SIG-M5 (cell line): ENCODE measurements at regions not wholly inside any gene's neighbourhood (a gene's known extent, or its start where the extent isn't known, plus 50 kb on each side); places are given as distances from the start of the nearest gene placed in this dataset.

Source experiments
- DNase-seq: peaks from one replicate; lab custom pipeline; 2025; lab: John Stamatoyannopoulos, UW

- no peak for DNase-seq
These were observed 241.1 kb upstream of the TSHZ2 start for GRCh38 chr20:52731093-52731492.

DNA sequence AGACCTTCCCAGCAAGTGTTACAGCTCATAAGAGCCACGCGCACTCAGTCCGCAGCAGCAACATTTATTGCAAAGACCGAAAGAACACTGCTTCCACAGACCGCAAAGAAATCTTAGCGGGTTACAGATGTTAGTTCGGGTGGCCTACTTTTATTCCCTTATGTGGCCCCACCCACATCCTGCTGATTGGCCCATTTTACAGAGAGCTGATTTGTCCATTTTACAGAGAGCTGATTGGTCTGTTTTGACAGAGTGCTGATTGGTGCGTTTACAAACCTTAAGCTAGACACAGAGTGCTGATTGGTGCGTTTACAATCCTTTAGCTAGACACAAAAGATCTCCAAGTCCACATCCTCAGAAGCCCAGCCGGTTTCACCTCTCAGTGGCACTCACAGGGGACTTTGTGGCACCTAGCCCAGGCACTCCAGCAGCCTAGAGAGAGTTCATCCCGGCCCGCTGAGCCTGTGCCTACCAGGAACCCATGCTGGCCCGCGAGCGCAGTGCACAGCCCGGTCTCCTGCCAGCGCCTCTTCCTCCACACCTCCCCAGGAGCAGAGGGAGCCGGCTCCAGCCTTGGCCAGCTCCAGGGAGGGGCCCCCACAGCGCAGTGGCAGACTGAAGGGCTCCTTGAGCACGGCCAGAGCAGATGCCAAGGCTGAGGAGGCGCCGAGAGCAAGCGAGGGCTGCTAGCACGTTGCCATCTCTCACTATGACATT is 244.3 kb upstream of the TSHZ2 start:
- DNase-seq = no peak

DNA sequence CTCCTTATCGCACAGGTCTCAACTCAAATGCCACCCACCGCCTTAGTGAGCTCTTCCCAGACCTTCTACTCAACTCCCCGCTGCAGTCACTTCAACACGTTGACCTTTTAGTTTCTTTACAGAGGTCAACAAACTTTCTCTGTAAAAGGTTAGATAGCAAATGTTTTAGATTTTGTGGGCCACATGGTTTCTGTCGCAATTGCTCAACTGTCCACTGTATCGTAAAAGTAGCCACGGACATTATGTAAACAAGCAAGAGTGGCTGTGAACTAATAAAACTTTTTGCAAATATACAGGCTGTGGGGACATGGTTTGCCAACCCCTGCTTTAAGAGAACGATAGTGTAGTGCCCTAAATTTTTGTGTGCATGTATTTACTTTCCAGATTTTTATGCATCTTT is 247.6 kb upstream of the TSHZ2 start:
- DNase-seq = no peak

- no peak for DNase-seq
These were observed 249.1 kb upstream of the TSHZ2 start for GRCh38 chr20:52722926-52723688.

- no peak for DNase-seq
These were observed 264.0 kb upstream of the TSHZ2 start for GRCh38 chr20:52708137-52708536.

DNA sequence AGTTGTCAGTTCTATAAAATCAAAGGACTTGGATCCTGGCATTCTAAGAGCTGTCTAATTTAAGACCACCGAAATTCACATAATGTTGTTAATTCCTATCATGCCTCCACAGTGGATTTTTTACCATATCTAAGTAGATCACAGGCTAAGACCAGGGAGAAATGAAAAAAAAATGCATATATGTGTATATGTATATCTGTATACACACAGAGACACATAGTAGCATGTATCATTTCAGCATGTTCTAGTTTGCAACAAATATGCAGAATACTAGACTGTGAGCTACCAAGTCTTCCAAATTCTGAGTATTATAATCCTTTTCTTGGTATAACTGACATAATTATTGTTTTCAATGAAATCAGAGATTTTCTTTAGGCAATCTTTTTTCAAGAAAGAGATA is 267.6 kb upstream of the TSHZ2 start:
- no peak for DNase-seq

GRCh38 chr20:52688345-52688744 is 283.8 kb upstream of the TSHZ2 start:
- DNase-seq = no peak

GRCh38 chr20:52684905-52685304 is 287.3 kb upstream of the TSHZ2 start:
- DNase-seq = no peak

DNA sequence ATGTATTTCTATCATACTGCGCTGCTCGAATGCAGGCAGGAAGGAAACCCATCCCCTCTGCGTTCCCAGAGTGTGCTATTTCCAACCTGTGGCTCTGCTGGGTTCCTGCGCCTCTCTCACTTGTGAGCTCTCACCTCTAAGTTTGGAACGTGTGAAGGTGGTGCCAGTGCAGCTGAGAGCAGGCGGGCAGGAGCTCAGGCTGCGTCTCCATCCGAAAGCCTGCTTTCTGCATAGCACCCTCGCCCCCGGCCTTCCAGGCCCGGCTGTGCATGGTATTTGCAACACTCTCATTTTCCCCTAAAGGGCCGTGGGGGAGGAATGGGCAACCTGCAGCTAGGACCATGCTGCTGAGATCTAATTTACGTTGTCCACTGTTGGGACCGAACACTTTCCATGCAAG is 288.0 kb upstream of the TSHZ2 start:
- no peak for DNase-seq

DNA sequence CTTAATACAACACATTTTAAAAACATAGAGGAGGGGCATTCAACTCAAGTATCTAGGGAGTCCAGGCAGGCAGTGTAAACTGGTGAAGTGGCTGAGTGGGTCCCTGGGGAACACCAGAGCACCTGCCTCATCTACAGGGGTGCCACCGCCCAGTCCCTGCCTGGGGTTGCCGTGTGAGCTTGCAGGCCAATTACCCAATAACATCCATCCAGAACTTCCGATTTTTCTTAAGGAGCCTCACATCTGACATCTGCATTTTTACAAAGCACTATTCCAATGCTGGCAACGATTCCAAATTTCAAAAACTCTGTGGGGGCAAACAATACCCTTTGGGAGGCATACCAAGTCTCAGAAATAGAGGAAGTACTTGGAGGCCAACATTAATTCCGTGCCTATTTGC is 288.4 kb upstream of the TSHZ2 start:
- DNase-seq = no peak

- no peak for DNase-seq
These were observed 289.9 kb upstream of the TSHZ2 start for GRCh38 chr20:52682237-52682636.

DNA sequence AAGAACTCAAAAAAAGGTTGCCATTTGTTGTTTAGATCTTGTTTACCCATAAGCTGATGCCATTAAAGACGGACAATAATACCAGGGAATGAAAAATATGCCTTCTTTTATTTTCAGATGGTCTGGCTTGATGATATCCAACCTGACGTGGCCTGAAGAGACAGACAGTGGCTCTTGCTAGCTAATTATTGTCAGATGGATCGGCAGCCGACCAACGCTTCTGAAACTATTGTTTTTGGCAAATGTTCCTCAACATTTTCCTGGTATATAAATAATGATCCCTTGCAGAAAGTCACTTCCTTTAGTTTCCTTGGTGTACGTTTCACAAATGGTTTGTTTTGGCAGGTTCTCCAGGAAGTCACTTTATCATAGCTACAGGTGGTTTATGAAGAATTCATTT is 290.9 kb upstream of the TSHZ2 start:
- no peak for DNase-seq

DNA sequence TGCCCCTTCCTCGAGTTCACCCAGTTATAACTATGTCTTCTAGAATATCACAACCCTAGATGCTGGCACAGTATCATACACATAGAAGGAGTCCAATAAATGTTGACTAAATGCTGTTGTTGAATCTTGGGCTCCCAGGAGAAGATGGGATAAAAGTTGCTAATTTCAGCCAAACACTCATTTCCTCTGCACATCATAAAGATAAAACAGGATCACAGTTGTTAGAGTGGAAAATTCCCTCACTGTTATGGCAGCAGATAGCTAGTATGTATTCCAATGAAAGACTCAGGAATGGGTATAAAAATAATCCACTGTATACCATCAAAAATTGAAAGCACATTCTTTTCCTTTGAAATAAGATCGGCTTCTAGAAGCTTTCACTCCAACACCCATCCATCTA is 294.9 kb upstream of the TSHZ2 start:
- DNase-seq = no peak

DNA sequence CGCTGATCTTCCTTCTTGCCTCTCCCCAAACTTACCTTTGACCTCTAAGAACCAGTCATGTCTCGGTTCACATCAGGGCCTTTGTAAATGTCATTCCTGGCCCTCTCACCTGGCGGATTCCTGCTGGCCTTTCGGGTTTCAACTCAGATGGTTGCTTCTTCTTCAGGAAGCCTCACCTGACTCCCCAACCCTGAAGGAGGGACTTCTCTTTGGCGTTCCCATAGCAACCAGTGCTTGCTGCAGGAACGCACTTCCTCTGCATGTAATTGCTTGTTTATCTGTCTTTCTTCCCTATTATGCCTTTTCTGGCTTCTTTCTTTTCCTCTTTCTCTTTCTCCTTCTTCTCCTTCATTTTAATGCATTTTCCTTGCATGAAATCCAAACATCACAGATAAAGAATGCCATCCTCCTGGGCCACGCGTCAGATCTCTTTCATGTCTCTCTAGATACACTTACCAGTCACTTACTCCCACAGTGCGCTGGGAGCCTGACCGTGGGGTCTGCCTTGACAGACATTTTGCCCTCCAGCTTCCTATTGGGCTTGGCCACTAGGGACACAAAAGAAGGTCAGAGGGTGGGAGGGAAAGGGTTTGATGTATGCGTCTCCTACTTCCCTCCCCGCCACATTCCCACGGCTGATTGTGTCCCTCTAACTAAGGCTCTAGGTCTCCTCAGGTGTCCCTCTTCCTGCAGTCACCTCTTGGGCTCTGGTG is 295.7 kb upstream of the TSHZ2 start:
- DNase-seq = no peak

DNA sequence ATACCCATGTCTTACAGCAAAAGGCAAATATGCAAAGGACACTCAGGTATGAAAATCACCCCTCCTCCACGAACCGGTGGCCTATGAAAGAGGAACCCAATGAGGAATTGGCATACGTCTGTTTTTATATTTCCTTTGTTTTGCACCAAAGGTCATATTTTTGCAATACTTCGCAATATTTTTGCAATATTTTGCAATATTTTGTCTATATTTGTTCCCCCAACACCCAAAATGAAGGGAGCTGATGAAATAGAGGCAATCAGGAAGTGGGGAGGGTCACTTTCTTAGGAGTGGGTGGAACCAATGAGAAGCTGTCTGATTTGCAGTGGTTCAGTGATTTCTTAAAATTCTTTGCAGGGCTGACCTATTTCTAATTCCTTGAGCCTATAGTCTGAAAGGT is 296.8 kb upstream of the TSHZ2 start:
- no peak for DNase-seq

GRCh38 chr20:52668626-52669025 is 303.5 kb upstream of the TSHZ2 start:
- DNase-seq = no peak

DNA sequence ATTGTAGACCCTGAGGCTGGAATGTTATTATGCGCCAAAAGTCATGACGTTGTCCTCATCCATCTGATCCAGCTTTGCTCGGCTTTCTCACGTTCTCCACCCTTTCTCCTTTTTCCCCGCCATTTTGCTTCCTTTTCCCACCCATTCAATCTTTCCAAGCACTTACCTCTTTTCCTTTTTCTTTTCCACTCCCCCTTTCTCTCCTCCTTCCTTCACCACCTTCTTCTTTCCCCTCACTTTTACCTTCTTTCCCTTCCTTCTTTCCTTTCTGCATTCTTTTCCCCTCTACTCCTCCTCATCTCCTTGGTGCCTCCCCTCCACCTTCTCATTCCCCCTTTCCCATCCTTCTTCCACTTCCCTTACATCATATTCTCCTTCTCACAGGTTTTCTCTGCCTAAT is 304.8 kb upstream of the TSHZ2 start:
- no peak for DNase-seq

DNA sequence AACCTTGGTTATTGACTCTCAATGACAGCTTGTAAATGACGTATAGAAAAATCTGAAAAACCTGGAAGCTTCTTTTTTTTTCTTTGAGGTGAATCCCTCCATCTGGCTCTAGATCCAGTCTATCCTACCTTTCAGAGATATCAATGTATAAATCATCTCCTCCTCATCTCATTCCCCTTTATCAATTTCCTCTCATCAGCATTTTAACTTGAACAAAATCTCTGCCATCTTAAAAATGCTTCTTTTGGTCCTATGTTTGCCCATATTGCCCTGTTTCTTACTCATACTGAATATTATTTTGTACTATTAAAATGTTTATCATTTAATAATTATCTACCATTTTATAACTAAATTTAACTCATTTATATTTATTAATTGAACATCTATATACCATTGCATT is 306.7 kb upstream of the TSHZ2 start:
- DNase-seq = no peak

GRCh38 chr20:52655395-52655794 is 316.8 kb upstream of the TSHZ2 start:
- no peak for DNase-seq

GRCh38 chr20:52654567-52654966 is 317.6 kb upstream of the TSHZ2 start:
- DNase-seq = no peak

GRCh38 chr20:52652271-52652670 is 319.9 kb upstream of the TSHZ2 start:
- DNase-seq = no peak

DNA sequence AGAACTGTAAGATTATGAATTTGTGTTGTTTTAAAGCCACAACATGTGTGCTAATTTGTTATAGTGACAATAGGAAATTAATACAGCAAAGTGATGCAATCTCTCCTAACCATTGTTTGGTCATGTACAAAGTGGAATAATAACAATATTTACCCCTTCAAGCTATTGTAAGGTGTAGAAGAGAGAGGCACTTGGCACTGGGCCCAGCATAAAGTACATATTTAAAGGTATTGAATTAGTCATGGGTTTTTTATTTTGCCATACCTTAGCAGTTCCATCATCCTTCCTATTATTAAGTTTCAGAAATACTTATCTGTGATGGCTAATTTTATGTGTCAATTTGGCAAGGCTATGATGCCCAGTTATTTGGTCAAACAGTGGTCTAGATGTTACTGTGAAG is 322.4 kb upstream of the TSHZ2 start:
- DNase-seq = no peak

- no peak for DNase-seq
These were observed 326.3 kb upstream of the TSHZ2 start for GRCh38 chr20:52645822-52646221.
